Smooth muscle cell (in vitro differentiated cells): ENCODE measurements at regions not wholly inside any gene's neighbourhood (a gene's known extent, or its start where the extent isn't known, plus 50 kb on each side); places are given as distances from the start of the nearest gene placed in this dataset. TPM values are rescaled to one million over a fixed set of nuclear protein-coding genes. Genes with fewer than 3 reads are reported as not detected.

Experiments used
- DNase-seq: peaks from one replicate; lab custom pipeline; 2025; ENCODE audit not compliant: unreplicated experiment; lab: John Stamatoyannopoulos, UW
- H2AFZ ChIP-seq: fragments of 200-600 bp; sonication (generic); 2 replicates; pipeline ENCODE4 v1.6.0; 2016; ENCODE audit warnings: antibody characterized with exemption, low read depth, mild to moderate bottlenecking
- H3F3A ChIP-seq: fragments of 200-600 bp; sonication (generic); 2 replicates; pipeline ENCODE4 v1.6.0; 2017; ENCODE audit warnings: antibody characterized with exemption, low read depth
- H3K27ac ChIP-seq: fragments of 200-600 bp; sonication (generic); 2 replicates; pipeline ENCODE4 v1.5.1; 2016; ENCODE audit warnings: low read depth, mild to moderate bottlenecking
- H3K27me3 ChIP-seq: fragments of 200-600 bp; sonication (generic); 2 replicates; pipeline ENCODE4 v1.6.1; 2016; ENCODE audit warnings: low read depth, mild to moderate bottlenecking
- H3K36me3 ChIP-seq: fragments of 200-600 bp; sonication (generic); 2 replicates; pipeline ENCODE4 v1.5.1; 2016; ENCODE audit warnings: low read depth
- H3K4me1 ChIP-seq: fragments of 200-600 bp; sonication (generic); 2 replicates; pipeline ENCODE4 v1.5.1; 2016; ENCODE audit warnings: low read depth
- H3K4me2 ChIP-seq: fragments of 200-600 bp; sonication (generic); 2 replicates; pipeline ENCODE4 v1.6.0; 2016; ENCODE audit warnings: mild to moderate bottlenecking
- H3K4me3 ChIP-seq: fragments of 200-600 bp; sonication (generic); 2 replicates; pipeline ENCODE4 v1.5.1; 2016; ENCODE audit warnings: mild to moderate bottlenecking
- H3K79me2 ChIP-seq: fragments of 200-600 bp; sonication (generic); 2 replicates; pipeline ENCODE4 v1.6.0; 2016; ENCODE audit warnings: low read depth, mild to moderate bottlenecking
- H3K9ac ChIP-seq: fragments of 200-600 bp; sonication (generic); 2 replicates; pipeline ENCODE4 v1.6.0; 2016; ENCODE audit warnings: low read depth
- H3K9me3 ChIP-seq: fragments of 200-600 bp; sonication (generic); replicated peaks from 2 replicates; pipeline ENCODE4 v1.5.1; 2016; ENCODE audit warnings: low read depth
- H4K20me1 ChIP-seq: fragments of 200-600 bp; sonication (generic); 2 replicates; pipeline ENCODE4 v1.6.0; 2016; ENCODE audit warnings: low read depth
- CTCF ChIP-seq: fragments of 200-600 bp; sonication (generic); IDR thresholded peaks from 2 replicates; pipeline ENCODE4 v1.5.1; 2017; ENCODE audit warnings: borderline replicate concordance, mild to moderate bottlenecking, antibody characterized with exemption; ENCODE audit not compliant: insufficient read depth, poor library complexity, severe bottlenecking
- WGBS: methylation state at CpG from one replicate; pipeline ENCODE4 v1.1.7; 2016; ENCODE audit warnings: low lambda C conversion rate; 5-methylcytosine and 5-hydroxymethylcytosine counted together
- small RNA-seq: library from RNA; depleted of rRNA; stranded (forward); fragments of <200 nt; gene quantifications from one replicate; pipeline ENCODE3, GENCODE V24; 2014

- Histone ChIP-seq H3K4me3 (no peak overlapping the region), H2AFZ (no peak overlapping the region), H3K4me2 (no peak overlapping the region), H3K9me3 (no peaks in the 10 kb centered on the region), H4K20me1 (no peaks in the 10 kb centered on the region), H3K4me1 (peaks cover 6% of the 10 kb centered on the region), H3F3A (no peaks in the 10 kb centered on the region), H3K79me2 (no peaks in the 10 kb centered on the region), H3K36me3 (no peaks in the 10 kb centered on the region), H3K9ac (no peak overlapping the region), H3K27ac (no peak overlapping the region), H3K27me3 (no peaks in the 10 kb centered on the region)
- DNase-seq, result no peak
- peak; percentile 76 for TF ChIP-seq CTCF
- 29% methylated on average over 6 of the region's 6 CpGs for WGBS
Measured at GRCh38 chr7:51366930-51367613, 50.5 kb upstream of the COBL start.

Small RNAs in the stretch of these regions (small RNA-seq; reads per million reads assigned to genes)
- gene RF00322, result not detected
- not detected for gene RN7SL292P
- gene ROBO2P1, result 0.13 reads per million
